ENCODE measurements at regions not wholly inside any gene's neighbourhood (a gene's known extent, or its start where the extent isn't known, plus 50 kb on each side); places are given as distances from the start of the nearest gene placed in this dataset.

DNA sequence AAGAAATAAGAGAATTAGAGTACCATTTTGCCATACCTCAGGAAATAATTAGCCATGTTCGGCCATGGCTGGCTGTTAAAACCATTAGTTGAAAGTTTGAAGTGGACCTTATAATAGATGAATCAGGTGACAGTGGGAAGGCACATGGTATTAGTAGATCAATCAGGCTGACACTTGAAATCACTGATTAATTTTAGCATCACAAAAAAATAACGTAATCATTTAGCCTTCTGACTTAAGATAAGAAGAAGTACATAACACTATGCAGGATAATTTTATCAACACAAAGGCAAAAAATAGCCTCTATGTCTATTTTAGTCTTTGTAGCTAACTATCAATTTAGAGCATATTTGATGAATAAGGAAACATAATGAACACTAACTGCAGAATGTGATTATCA is 615.5 kb downstream of the PCDH17 start:
- Histone ChIP-seq H3K27ac (ENCODE audit: low read depth in 1 of 2, low read length in 2 of 2) (no peak overlapping the region), H3K36me3 (ENCODE audit: insufficient read depth, low read length) (no peaks in the 10 kb centered on the region), H3K4me3 (ENCODE audit: low read length) (no peak overlapping the region), H3K9me3 (ENCODE audit: control insufficient read depth in 1 of 2, insufficient read depth in 1 of 2, low read length in 2 of 2) (peaks cover 0 to 4% of the 10 kb centered on the region in 2 experiments), H3K27me3 (ENCODE audit: control insufficient read depth in 1 of 2, insufficient read depth in 2 of 2, low read length in 2 of 2) (no peaks in the 10 kb centered on the region), H3K4me1 (ENCODE audit: insufficient read depth, low read length) (no peaks in the 10 kb centered on the region)
- ATAC-seq (ENCODE audit: poor library complexity) (no peak), DNase-seq (no peak)
- CTCF ChIA-PET, result no interaction called here
- Mint-ChIP-seq H3K9me3 (peaks cover 22% of the 10 kb centered on the region), H3K36me3 (ENCODE audit: low read depth) (no peaks in the 10 kb centered on the region), H3K27ac (no peak overlapping the region), H3K27me3 (no peaks in the 10 kb centered on the region), H3K4me1 (ENCODE audit: low read depth) (no peaks in the 10 kb centered on the region), H3K4me3 (no peak overlapping the region)
- intact Hi-C loops (cut with DNase I, micrococcal nuclease), result no loop called here
- POLR2A ChIA-PET, result no interaction called here
- TF ChIP-seq, protein P1, sequence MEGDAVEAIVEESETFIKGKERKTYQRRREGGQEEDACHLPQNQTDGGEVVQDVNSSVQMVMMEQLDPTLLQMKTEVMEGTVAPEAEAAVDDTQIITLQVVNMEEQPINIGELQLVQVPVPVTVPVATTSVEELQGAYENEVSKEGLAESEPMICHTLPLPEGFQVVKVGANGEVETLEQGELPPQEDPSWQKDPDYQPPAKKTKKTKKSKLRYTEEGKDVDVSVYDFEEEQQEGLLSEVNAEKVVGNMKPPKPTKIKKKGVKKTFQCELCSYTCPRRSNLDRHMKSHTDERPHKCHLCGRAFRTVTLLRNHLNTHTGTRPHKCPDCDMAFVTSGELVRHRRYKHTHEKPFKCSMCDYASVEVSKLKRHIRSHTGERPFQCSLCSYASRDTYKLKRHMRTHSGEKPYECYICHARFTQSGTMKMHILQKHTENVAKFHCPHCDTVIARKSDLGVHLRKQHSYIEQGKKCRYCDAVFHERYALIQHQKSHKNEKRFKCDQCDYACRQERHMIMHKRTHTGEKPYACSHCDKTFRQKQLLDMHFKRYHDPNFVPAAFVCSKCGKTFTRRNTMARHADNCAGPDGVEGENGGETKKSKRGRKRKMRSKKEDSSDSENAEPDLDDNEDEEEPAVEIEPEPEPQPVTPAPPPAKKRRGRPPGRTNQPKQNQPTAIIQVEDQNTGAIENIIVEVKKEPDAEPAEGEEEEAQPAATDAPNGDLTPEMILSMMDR (IDR thresholded peaks at IDR 0.05), result no peak

DNA sequence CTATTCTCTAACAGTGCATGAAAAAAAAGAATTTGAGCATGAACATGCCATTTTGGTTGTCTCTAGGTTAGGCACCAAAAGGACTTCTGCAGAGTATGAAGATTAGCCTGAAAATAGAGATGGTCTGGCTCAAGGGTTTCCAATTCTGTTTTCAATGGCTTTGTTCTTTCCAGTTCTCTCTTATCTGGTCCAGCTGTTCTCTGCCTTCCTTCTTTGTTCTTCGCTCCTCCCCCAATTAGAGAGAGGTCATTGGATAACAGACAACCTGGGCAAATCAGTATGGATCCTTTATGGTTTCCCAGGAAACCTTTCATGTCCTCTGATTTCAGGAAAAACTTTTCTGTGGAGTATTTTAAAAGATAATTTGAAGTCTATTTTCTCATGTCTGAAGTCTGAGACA is 623.4 kb downstream of the PCDH17 start:
- no peak overlapping the region for H3K4me3 Mint-ChIP-seq

DNA sequence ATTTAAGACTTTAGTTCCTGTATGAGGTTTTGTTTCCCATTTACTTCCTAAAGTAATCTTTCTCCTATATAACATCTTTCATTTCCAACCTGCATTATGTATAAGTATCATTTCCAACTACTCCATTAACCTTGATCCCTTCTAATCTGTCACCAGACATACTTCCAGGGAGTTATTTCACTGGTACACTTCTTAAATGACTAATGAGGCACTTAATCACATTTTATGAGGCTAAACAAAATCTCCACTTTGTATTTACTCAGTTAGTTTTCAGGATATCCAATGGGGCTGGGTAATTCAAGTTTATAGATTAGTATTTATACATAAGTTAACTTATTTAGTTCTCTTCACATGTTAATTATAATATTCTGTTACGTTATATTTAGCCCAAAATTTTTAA is 634.7 kb downstream of the PCDH17 start:
- Histone ChIP-seq H3K9me3 (ENCODE audit: control insufficient read depth in 1 of 2, insufficient read depth in 1 of 2, low read length in 2 of 2) (no peaks in the 10 kb centered on the region), H3K27ac (ENCODE audit: low read depth in 1 of 2, low read length in 2 of 2) (no peak overlapping the region), H3K27me3 (ENCODE audit: control insufficient read depth in 1 of 2, insufficient read depth in 2 of 2, low read length in 2 of 2) (no peaks in the 10 kb centered on the region), H3K4me1 (ENCODE audit: insufficient read depth, low read length) (no peaks in the 10 kb centered on the region), H3K4me3 (ENCODE audit: low read length) (no peak overlapping the region), H3K36me3 (ENCODE audit: insufficient read depth, low read length) (no peaks in the 10 kb centered on the region)
- intact Hi-C loops (cut with DNase I, micrococcal nuclease), result no loop called here
- Mint-ChIP-seq H3K4me1 (ENCODE audit: low read depth) (no peaks in the 10 kb centered on the region), H3K27ac (no peak overlapping the region), H3K36me3 (ENCODE audit: low read depth) (no peaks in the 10 kb centered on the region), H3K4me3 (no peak overlapping the region), H3K9me3 (peaks cover 3% of the 10 kb centered on the region), H3K27me3 (no peaks in the 10 kb centered on the region)
- ChIA-PET POLR2A (no interaction called here), CTCF (no interaction called here)
- ATAC-seq (ENCODE audit: poor library complexity) (no peak), DNase-seq (no peak)
- TF ChIP-seq, protein P1 (IDR thresholded peaks at IDR 0.05), result no peak

More for the DNA sequence above, 623.4 kb downstream of the PCDH17 start:
- Histone ChIP-seq H3K4me1 (ENCODE audit: insufficient read depth, low read length) (no peaks in the 10 kb centered on the region), H3K27me3 (ENCODE audit: control insufficient read depth in 1 of 2, insufficient read depth in 2 of 2, low read length in 2 of 2) (no peaks in the 10 kb centered on the region), H3K9me3 (ENCODE audit: control insufficient read depth in 1 of 2, insufficient read depth in 1 of 2, low read length in 2 of 2) (peaks cover 0 to 10% of the 10 kb centered on the region in 2 experiments), H3K27ac (ENCODE audit: low read depth in 1 of 2, low read length in 2 of 2) (no peak overlapping the region), H3K4me3 (ENCODE audit: low read length) (no peak overlapping the region), H3K36me3 (ENCODE audit: insufficient read depth, low read length) (no peaks in the 10 kb centered on the region)
- intact Hi-C loops (cut with DNase I, micrococcal nuclease), result no loop called here
- no peak overlapping the region for H3K27ac Mint-ChIP-seq
- ChIA-PET POLR2A (no interaction called here), CTCF (no interaction called here)
- no peaks in the 10 kb centered on the region for H3K27me3 Mint-ChIP-seq
- ATAC-seq (ENCODE audit: poor library complexity) (no peak), DNase-seq (no peak)
- no peaks in the 10 kb centered on the region for H3K36me3 Mint-ChIP-seq (ENCODE audit: low read depth)
- H3K9me3 Mint-ChIP-seq, result peaks cover 10% of the 10 kb centered on the region
- H3K4me1 Mint-ChIP-seq (ENCODE audit: low read depth), result no peaks in the 10 kb centered on the region
- TF ChIP-seq, protein P1 (IDR thresholded peaks at IDR 0.05), result no peak

Measured in CD4-positive, alpha-beta T cell (primary cell).